ENCODE measurements at regions not wholly inside any gene's neighbourhood (a gene's known extent, or its start where the extent isn't known, plus 50 kb on each side); places are given as distances from the start of the nearest gene placed in this dataset.

DNA sequence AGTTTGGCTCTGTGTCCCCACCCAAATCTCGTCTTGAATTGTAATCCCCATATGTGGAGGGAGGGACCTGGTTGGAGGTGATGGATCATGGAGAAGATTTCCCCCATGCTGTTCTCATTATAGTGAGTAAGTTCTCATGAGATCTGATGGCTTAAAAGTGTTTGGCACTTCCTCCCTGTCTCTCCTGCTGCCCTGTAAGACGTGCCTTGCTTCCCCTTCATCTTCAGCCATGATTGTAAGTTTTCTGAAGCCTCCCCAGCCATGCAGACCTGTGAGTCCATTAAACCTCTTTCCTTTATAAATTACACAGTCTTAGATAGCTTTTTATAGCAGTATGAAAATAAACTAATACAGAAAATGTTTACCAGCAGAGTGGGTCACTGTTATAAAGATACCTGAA, 577.6 kb downstream of the UTRN start:
- Histone ChIP-seq H3K4me1 (ENCODE audit: control insufficient read depth, insufficient read depth, low read length) (no peaks in the 10 kb centered on the region), H3K4me3 (ENCODE audit: low read depth, low read length) (no peak overlapping the region), H3K36me3 (ENCODE audit: control insufficient read depth, insufficient read depth, low read length) (no peaks in the 10 kb centered on the region), H3K9me3 (ENCODE audit: control insufficient read depth, insufficient read depth, low read length) (no peaks in the 10 kb centered on the region), H3K27ac (ENCODE audit: low read depth, low read length) (no peak overlapping the region), H3K27me3 (ENCODE audit: control insufficient read depth, insufficient read depth, low read length) (no peaks in the 10 kb centered on the region)
- DNase-seq (ENCODE audit: low read depth in 4 of 6, low spot score in 6 of 6), result no peak
- WGBS (ENCODE audit: insufficient coverage), result 100% methylated on average over 1 of the region's 2 CpGs

DNA sequence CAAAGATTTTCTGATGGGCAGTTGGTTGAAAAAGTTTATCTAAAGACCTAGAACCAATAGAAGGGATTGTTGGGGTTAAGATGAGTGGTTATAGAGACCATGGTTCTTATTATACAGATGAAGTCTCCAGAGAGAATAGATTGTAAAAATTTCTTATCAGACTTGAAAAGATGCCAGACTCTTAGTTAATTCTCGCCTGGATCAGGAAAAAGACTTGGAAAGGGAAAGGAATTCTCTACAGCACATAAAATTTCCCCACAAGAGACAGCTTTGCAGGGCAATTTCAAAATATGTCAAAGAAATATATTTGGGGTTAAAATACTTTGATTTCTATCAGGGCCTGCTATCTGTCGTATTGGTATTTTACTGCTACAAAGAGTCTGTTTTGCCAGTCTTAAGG, 582.6 kb downstream of the UTRN start:
- no peaks in the 10 kb centered on the region for H3K27me3 ChIP-seq (ENCODE audit: control insufficient read depth, insufficient read depth, low read length)
- H3K36me3 ChIP-seq (ENCODE audit: control insufficient read depth, insufficient read depth, low read length), result no peaks in the 10 kb centered on the region
- H3K4me3 ChIP-seq (ENCODE audit: low read depth, low read length), result no peak overlapping the region
- no peak overlapping the region for H3K27ac ChIP-seq (ENCODE audit: low read depth, low read length)
- 78% methylated on average over 1 of the region's 2 CpGs for WGBS (ENCODE audit: insufficient coverage)
- no peaks in the 10 kb centered on the region for H3K9me3 ChIP-seq (ENCODE audit: control insufficient read depth, insufficient read depth, low read length)
- H3K4me1 ChIP-seq (ENCODE audit: control insufficient read depth, insufficient read depth, low read length), result no peaks in the 10 kb centered on the region
- DNase-seq (ENCODE audit: low read depth in 4 of 6, low spot score in 6 of 6), result no peak

DNA sequence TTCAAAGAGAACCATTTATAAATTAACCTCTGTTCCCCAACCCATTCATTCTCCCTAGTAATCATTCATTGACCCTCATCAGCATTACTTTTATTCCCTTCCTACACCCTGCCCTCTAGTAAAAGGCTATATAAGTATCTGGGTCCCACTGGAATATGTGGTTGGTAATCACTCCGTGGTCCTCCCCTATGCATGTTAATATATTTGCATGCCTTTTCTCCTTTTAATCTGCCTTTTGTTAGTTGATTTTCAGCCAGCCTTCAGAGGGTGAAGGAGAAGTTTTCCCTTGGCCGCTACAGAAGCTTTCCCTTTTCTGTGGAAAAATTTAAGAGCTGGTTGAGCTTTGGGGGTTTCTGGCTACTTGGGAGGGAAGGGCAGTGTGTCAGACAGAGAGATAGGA, 585.6 kb downstream of the UTRN start:
- H3K4me1 ChIP-seq (ENCODE audit: control insufficient read depth, insufficient read depth, low read length), result no peaks in the 10 kb centered on the region
- 75% methylated on average over 1 of the region's 2 CpGs for WGBS (ENCODE audit: insufficient coverage)
- H3K4me3 ChIP-seq (ENCODE audit: low read depth, low read length), result no peak overlapping the region
- no peak overlapping the region for H3K27ac ChIP-seq (ENCODE audit: low read depth, low read length)
- no peak for DNase-seq (ENCODE audit: low read depth in 4 of 6, low spot score in 6 of 6)
- H3K27me3 ChIP-seq (ENCODE audit: control insufficient read depth, insufficient read depth, low read length), result no peaks in the 10 kb centered on the region
- H3K9me3 ChIP-seq (ENCODE audit: control insufficient read depth, insufficient read depth, low read length), result no peaks in the 10 kb centered on the region
- no peaks in the 10 kb centered on the region for H3K36me3 ChIP-seq (ENCODE audit: control insufficient read depth, insufficient read depth, low read length)

DNA sequence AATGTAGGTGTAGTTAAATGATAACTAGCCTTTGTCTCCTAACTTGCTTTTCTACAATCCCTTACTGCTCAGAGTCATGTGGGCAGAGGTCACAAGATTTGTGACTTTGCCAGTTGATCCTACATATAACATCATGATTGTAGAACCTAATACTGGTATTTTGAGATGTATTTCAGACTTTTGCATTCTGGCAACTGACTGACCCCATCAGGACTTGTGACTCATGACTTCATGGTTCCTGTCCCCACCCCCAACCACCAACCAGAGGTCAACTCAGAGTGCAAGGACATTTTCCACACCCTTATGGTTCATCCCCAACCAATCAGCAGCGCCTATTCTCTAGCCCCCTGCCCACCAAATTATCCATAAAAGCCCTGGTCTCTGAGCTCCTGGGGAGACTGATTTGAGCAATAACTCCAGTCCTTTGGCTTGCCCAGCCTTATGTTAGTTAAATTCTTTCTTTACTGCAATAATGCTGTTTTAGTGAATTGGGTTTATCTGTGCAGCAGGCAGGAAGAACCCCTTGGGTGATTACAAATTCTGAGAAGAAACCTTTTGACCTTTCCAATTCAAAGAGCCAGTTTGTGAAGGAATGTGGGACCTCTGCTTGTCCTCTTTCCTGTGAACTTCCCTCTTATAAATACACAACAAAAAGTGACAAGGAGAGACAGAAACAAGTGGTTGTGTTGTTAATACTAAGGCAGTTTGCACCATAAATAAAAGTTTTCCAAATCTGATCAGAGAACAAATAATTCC, 588.7 kb downstream of the UTRN start:
- H3K4me1 ChIP-seq (ENCODE audit: control insufficient read depth, insufficient read depth, low read length), result no peaks in the 10 kb centered on the region
- no CpG with 5 or more reads among the region's 1 CpG for WGBS (ENCODE audit: insufficient coverage)
- no peak overlapping the region for H3K27ac ChIP-seq (ENCODE audit: low read depth, low read length)
- no peaks in the 10 kb centered on the region for H3K9me3 ChIP-seq (ENCODE audit: control insufficient read depth, insufficient read depth, low read length)
- no peaks in the 10 kb centered on the region for H3K36me3 ChIP-seq (ENCODE audit: control insufficient read depth, insufficient read depth, low read length)
- H3K4me3 ChIP-seq (ENCODE audit: low read depth, low read length), result no peak overlapping the region
- no peak for DNase-seq (ENCODE audit: low read depth in 4 of 6, low spot score in 6 of 6)
- H3K27me3 ChIP-seq (ENCODE audit: control insufficient read depth, insufficient read depth, low read length), result no peaks in the 10 kb centered on the region

DNA sequence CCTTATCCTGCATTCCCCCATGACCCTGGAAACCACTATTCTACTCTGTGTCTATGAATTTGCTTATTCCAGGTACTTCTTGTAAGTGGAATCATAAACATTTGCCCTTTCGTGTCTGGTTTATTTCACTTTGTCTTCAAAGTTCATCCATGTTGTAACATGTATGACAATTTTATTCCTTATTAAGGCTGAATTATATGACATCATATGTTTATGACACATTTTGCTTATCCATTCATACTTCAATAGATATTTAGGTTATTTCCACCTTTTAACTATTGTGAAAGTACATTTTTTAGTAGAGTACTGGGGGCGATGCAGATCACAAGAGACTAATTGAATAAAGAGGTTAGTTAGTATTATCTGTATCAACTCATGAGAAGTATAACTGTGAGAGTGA, 591.6 kb downstream of the UTRN start:
- no peaks in the 10 kb centered on the region for H3K9me3 ChIP-seq (ENCODE audit: control insufficient read depth, insufficient read depth, low read length)
- H3K4me1 ChIP-seq (ENCODE audit: control insufficient read depth, insufficient read depth, low read length), result no peaks in the 10 kb centered on the region
- H3K27ac ChIP-seq (ENCODE audit: low read depth, low read length), result no peak overlapping the region
- WGBS (ENCODE audit: insufficient coverage), result no CpG with 5 or more reads among the region's 2 CpGs
- no peak for DNase-seq (ENCODE audit: low read depth in 4 of 6, low spot score in 6 of 6)
- no peaks in the 10 kb centered on the region for H3K27me3 ChIP-seq (ENCODE audit: control insufficient read depth, insufficient read depth, low read length)
- no peak overlapping the region for H3K4me3 ChIP-seq (ENCODE audit: low read depth, low read length)
- no peaks in the 10 kb centered on the region for H3K36me3 ChIP-seq (ENCODE audit: control insufficient read depth, insufficient read depth, low read length)

DNA sequence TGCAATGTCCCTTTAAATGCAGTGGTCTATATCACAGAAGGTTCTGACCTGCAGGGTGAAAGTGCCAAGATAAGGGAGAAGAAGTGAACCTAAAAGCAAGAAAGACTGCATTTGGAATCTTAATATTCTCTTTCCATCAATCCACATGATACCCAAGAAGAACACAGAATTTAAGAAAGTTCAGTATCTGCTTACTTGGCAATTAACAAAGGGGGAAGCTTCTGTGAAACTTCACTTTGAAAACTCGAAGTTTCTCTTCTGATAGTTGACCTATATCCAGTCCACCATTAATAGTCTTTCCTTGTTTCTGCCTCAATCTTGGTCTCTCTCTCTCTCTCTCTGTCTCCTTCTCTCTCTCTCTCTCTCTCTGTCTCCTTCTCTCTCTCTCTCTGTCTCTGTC, 592.0 kb downstream of the UTRN start:
- DNase-seq (ENCODE audit: low read depth in 4 of 6, low spot score in 6 of 6), result no peak
- Histone ChIP-seq H3K9me3 (ENCODE audit: control insufficient read depth, insufficient read depth, low read length) (no peaks in the 10 kb centered on the region), H3K4me3 (ENCODE audit: low read depth, low read length) (no peak overlapping the region), H3K4me1 (ENCODE audit: control insufficient read depth, insufficient read depth, low read length) (no peaks in the 10 kb centered on the region), H3K27ac (ENCODE audit: low read depth, low read length) (no peak overlapping the region), H3K36me3 (ENCODE audit: control insufficient read depth, insufficient read depth, low read length) (no peaks in the 10 kb centered on the region), H3K27me3 (ENCODE audit: control insufficient read depth, insufficient read depth, low read length) (no peaks in the 10 kb centered on the region)
- no CpG with 5 or more reads among the region's 1 CpG for WGBS (ENCODE audit: insufficient coverage)

DNA sequence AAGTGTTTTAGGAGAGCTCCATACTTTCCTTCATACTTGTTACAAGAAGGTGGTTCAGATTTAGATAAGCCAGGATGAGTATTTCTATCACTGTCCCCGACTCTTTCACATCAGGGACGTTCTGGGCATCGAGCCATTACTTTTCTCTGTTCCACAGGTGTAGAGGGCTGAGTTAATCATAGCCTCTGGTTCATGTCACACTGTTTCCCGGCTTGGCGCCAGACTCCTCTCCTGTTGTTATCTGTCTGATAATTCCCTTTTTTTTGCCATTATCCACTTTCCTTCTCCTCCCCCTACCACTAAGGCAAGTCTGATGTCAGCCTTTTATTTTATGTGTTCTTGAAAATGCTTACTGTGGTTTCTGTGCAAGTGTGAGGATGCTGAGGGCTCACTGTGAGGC, 593.4 kb downstream of the UTRN start:
- Histone ChIP-seq H3K4me1 (ENCODE audit: control insufficient read depth, insufficient read depth, low read length) (no peaks in the 10 kb centered on the region), H3K36me3 (ENCODE audit: control insufficient read depth, insufficient read depth, low read length) (no peaks in the 10 kb centered on the region), H3K27me3 (ENCODE audit: control insufficient read depth, insufficient read depth, low read length) (no peaks in the 10 kb centered on the region), H3K27ac (ENCODE audit: low read depth, low read length) (no peak overlapping the region), H3K9me3 (ENCODE audit: control insufficient read depth, insufficient read depth, low read length) (no peaks in the 10 kb centered on the region), H3K4me3 (ENCODE audit: low read depth, low read length) (no peak overlapping the region)
- peak in 2 of 6 donors; percentile 28 for DNase-seq (ENCODE audit: low read depth in 4 of 6, low spot score in 6 of 6)
- 80% methylated on average over 2 of the region's 5 CpGs for WGBS (ENCODE audit: insufficient coverage)

DNA sequence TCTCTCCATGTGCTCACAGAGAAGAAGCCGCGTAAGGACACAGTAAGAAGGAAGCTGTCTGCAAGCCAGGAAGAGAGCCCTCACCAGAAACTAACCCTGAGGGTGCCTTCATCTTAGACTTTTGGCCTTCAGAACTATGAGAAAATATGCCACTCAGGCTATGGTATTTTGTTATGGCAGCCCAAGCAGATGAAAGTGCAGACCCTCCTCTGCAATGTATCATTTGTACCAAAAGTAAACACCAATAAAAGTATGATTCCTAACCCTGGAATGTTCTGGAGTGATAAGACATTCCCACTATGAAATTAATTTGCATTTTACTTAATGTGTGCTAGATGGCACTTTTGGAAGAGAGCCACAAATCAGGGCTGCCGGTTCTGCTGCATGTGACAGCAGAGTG, 594.3 kb downstream of the UTRN start:
- Histone ChIP-seq H3K4me3 (ENCODE audit: low read depth, low read length) (no peak overlapping the region), H3K27me3 (ENCODE audit: control insufficient read depth, insufficient read depth, low read length) (no peaks in the 10 kb centered on the region), H3K36me3 (ENCODE audit: control insufficient read depth, insufficient read depth, low read length) (no peaks in the 10 kb centered on the region), H3K4me1 (ENCODE audit: control insufficient read depth, insufficient read depth, low read length) (no peaks in the 10 kb centered on the region), H3K9me3 (ENCODE audit: control insufficient read depth, insufficient read depth, low read length) (no peaks in the 10 kb centered on the region), H3K27ac (ENCODE audit: low read depth, low read length) (no peak overlapping the region)
- DNase-seq (ENCODE audit: low read depth in 4 of 6, low spot score in 6 of 6), result no peak
- no CpG with 5 or more reads among the region's 3 CpGs for WGBS (ENCODE audit: insufficient coverage)

DNA sequence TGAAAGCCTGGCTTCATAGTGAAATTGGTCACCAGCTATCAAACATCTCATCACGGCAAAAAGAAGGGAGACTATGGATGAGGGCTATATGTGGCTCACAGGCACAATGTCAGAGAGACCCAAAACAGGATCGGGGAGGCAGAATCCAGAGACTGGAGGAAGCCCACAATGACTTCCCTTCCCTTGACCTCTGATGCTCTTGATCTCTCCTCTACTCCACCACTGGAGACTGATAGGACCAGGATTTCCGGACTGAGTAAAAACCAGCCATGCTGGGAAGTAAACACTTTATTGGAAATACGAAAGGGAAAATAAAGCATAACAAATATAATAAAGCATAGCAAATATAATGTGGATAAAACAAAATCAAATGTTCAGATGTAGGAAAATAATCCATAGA, 597.3 kb downstream of the UTRN start:
- no peaks in the 10 kb centered on the region for H3K9me3 ChIP-seq (ENCODE audit: control insufficient read depth, insufficient read depth, low read length)
- no peaks in the 10 kb centered on the region for H3K27me3 ChIP-seq (ENCODE audit: control insufficient read depth, insufficient read depth, low read length)
- no peak for DNase-seq (ENCODE audit: low read depth in 4 of 6, low spot score in 6 of 6)
- H3K4me3 ChIP-seq (ENCODE audit: low read depth, low read length), result no peak overlapping the region
- H3K4me1 ChIP-seq (ENCODE audit: control insufficient read depth, insufficient read depth, low read length), result no peaks in the 10 kb centered on the region
- H3K27ac ChIP-seq (ENCODE audit: low read depth, low read length), result no peak overlapping the region
- 100% methylated on average over 1 of the region's 4 CpGs for WGBS (ENCODE audit: insufficient coverage)
- H3K36me3 ChIP-seq (ENCODE audit: control insufficient read depth, insufficient read depth, low read length), result no peaks in the 10 kb centered on the region

DNA sequence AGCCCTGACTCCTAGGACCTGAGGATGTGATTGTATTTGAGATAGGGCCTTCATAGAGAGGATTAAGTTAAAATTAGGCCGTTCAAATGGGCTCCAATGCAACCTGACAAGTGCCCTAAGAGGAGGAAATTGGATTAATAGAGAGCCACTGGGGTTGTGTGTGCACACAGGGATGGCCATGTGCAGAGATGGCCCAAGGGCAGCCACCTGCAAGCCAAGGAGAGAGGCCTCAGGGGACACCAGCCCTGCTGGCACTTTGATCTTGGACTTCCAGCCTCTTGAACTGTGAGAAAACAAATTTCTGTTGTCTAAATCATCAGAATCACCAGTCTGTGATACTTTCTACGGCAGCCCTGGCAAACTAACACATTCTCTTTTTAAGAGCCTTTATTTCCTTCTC, 598.8 kb downstream of the UTRN start:
- Histone ChIP-seq H3K4me3 (ENCODE audit: low read depth, low read length) (no peak overlapping the region), H3K27me3 (ENCODE audit: control insufficient read depth, insufficient read depth, low read length) (no peaks in the 10 kb centered on the region), H3K27ac (ENCODE audit: low read depth, low read length) (no peak overlapping the region), H3K9me3 (ENCODE audit: control insufficient read depth, insufficient read depth, low read length) (no peaks in the 10 kb centered on the region), H3K4me1 (ENCODE audit: control insufficient read depth, insufficient read depth, low read length) (no peaks in the 10 kb centered on the region), H3K36me3 (ENCODE audit: control insufficient read depth, insufficient read depth, low read length) (no peaks in the 10 kb centered on the region)
- 78% methylated on average over 1 of the region's 2 CpGs for WGBS (ENCODE audit: insufficient coverage)
- no peak for DNase-seq (ENCODE audit: low read depth in 4 of 6, low spot score in 6 of 6)
